Activated naive CD8-positive, alpha-beta T cell treated with anti-CD3 and anti-CD28 coated beads, Interleukin-2, amount 50 U/mL, for 24 hours (primary cell): ENCODE measurements at regions not wholly inside any gene's neighbourhood (a gene's known extent, or its start where the extent isn't known, plus 50 kb on each side); places are given as distances from the start of the nearest gene placed in this dataset.

Experiments
- ATAC-seq: fragments of 150-1000 bp; cut with Tn5 transposase; one replicate; pipeline ENCODE4 v1.10.0; 2021
- DNase-seq: peaks from one replicate; pipeline ENCODE4 v3.0.0; 2021
- H3K27ac Mint-ChIP-seq: one replicate; pipeline ENCODE4 v1.8.0; 2021; ENCODE audit warnings: mild to moderate bottlenecking, mixed read lengths
- H3K27me3 Mint-ChIP-seq: one replicate; pipeline ENCODE4 v1.8.0; 2021; ENCODE audit warnings: mixed read lengths
- H3K36me3 Mint-ChIP-seq: one replicate; pipeline ENCODE4 v1.8.0; 2021; ENCODE audit warnings: low read depth, mixed read lengths
- H3K4me1 Mint-ChIP-seq: one replicate; pipeline ENCODE4 v1.8.0; 2021; ENCODE audit warnings: mixed read lengths
- H3K4me3 Mint-ChIP-seq: one replicate; pipeline ENCODE4 v1.8.0; 2021; ENCODE audit warnings: mild to moderate bottlenecking, moderate library complexity, mixed read lengths
- H3K9me3 Mint-ChIP-seq: one replicate; pipeline ENCODE4 v1.8.0; 2021; ENCODE audit warnings: mixed read lengths

GRCh38 chr3:187995043-187995400 lies 158.9 kb upstream of the LPP start:
- Mint-ChIP-seq H3K27me3 (peaks cover 2% of the 10 kb centered on the region), H3K4me3 (peak overlapping the region; percentile 12), H3K27ac (no peak overlapping the region), H3K9me3 (no peaks in the 10 kb centered on the region), H3K36me3 (no peaks in the 10 kb centered on the region), H3K4me1 (peaks cover 60% of the 10 kb centered on the region)
- ATAC-seq, result no peak
- no peak for DNase-seq

DNA sequence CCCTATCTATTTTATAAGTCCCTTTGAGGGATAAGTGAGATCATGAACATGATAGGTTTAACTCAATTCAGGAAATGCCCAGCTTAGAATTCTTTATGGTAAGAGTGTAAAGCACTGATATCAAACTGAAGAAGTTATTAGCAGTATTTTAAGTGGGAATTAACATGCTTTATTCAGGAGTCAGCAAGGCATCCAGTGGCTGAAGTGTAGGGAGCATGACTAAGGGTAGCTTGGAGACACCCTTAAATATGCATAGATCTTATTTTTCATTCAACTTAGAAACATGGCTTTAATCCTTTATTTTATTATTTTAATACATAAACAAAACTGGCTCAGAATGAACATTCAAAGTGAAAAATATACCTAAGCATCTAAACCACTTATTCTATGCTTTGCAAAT lies 158.3 kb upstream of the LPP start:
- H3K4me3 Mint-ChIP-seq, result no peak overlapping the region
- H3K27ac Mint-ChIP-seq, result no peak overlapping the region

GRCh38 chr3:187996609-187997008 lies 157.3 kb upstream of the LPP start:
- Mint-ChIP-seq H3K4me1 (peaks cover 68% of the 10 kb centered on the region), H3K27ac (no peak overlapping the region), H3K4me3 (no peak overlapping the region), H3K36me3 (no peaks in the 10 kb centered on the region), H3K9me3 (no peaks in the 10 kb centered on the region), H3K27me3 (no peaks in the 10 kb centered on the region)
- ATAC-seq (no peak), DNase-seq (no peak)

More for the DNA sequence above, 158.3 kb upstream of the LPP start:
- peaks cover 63% of the 10 kb centered on the region for H3K4me1 Mint-ChIP-seq
- DNase-seq (no peak), ATAC-seq (no peak)
- H3K27me3 Mint-ChIP-seq, result peaks cover 2% of the 10 kb centered on the region
- no peaks in the 10 kb centered on the region for H3K9me3 Mint-ChIP-seq
- no peaks in the 10 kb centered on the region for H3K36me3 Mint-ChIP-seq

- Mint-ChIP-seq H3K27ac (no peak overlapping the region), H3K27me3 (no peaks in the 10 kb centered on the region), H3K36me3 (no peaks in the 10 kb centered on the region), H3K4me1 (peaks cover 71% of the 10 kb centered on the region), H3K9me3 (no peaks in the 10 kb centered on the region), H3K4me3 (no peak overlapping the region)
- ATAC-seq (no peak), DNase-seq (no peak)
Observed at GRCh38 chr3:187997490-187997889, 156.5 kb upstream of the LPP start.

- Mint-ChIP-seq H3K4me3 (no peak overlapping the region), H3K27me3 (no peaks in the 10 kb centered on the region), H3K9me3 (no peaks in the 10 kb centered on the region), H3K4me1 (peaks cover 65% of the 10 kb centered on the region), H3K36me3 (no peaks in the 10 kb centered on the region), H3K27ac (no peak overlapping the region)
- DNase-seq (no peak), ATAC-seq (no peak)
Observed at GRCh38 chr3:187997946-187998561, 155.9 kb upstream of the LPP start.

- H3K27ac Mint-ChIP-seq, result peak overlapping the region; percentile 27
Observed at GRCh38 chr3:187998611-187999010, 155.3 kb upstream of the LPP start.

GRCh38 chr3:187999821-188000220 lies 154.1 kb upstream of the LPP start:
- Mint-ChIP-seq H3K27ac (peak overlapping the region; percentile 86), H3K9me3 (no peaks in the 10 kb centered on the region), H3K36me3 (no peaks in the 10 kb centered on the region), H3K27me3 (no peaks in the 10 kb centered on the region), H3K4me1 (peaks cover 52% of the 10 kb centered on the region), H3K4me3 (peak overlapping the region; percentile 48)
- ATAC-seq, result peak; percentile 85
- DNase-seq, result peak; percentile 40

More at GRCh38 chr3:187998611-187999010, 155.3 kb upstream of the LPP start:
- DNase-seq, result no peak
- H3K36me3 Mint-ChIP-seq, result no peaks in the 10 kb centered on the region
- H3K9me3 Mint-ChIP-seq, result no peaks in the 10 kb centered on the region
- no peaks in the 10 kb centered on the region for H3K27me3 Mint-ChIP-seq
- no peak overlapping the region for H3K4me3 Mint-ChIP-seq
- H3K4me1 Mint-ChIP-seq, result peaks cover 64% of the 10 kb centered on the region
- ATAC-seq, result no peak

GRCh38 chr3:188000361-188000861 lies 153.5 kb upstream of the LPP start:
- peak overlapping the region; percentile 86 for H3K27ac Mint-ChIP-seq
- ATAC-seq (no peak), DNase-seq (no peak)
- no peaks in the 10 kb centered on the region for H3K36me3 Mint-ChIP-seq
- peak overlapping the region; percentile 48 for H3K4me3 Mint-ChIP-seq
- no peaks in the 10 kb centered on the region for H3K27me3 Mint-ChIP-seq
- H3K4me1 Mint-ChIP-seq, result peaks cover 46% of the 10 kb centered on the region
- no peaks in the 10 kb centered on the region for H3K9me3 Mint-ChIP-seq

DNA sequence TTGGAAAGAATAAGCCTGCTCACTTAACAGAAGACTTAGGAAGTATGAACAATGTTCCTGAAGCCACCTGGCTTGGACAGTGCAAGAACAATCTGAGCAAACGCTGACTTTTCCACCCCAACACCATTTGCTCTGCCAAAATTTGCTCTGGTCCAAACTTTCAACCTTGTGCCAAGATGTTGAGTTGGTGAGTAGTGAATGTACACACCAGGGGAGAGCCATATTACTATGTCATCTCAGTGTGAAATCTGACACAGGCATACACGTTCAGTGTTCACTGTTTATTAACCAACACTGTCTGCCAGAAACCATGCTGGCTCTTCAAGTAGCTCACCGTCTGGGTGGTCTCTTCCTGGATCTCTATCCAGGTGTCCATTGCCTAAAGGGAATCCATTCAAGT lies 152.9 kb upstream of the LPP start:
- Mint-ChIP-seq H3K27me3 (no peaks in the 10 kb centered on the region), H3K9me3 (no peaks in the 10 kb centered on the region), H3K4me3 (no peak overlapping the region), H3K4me1 (peaks cover 40% of the 10 kb centered on the region), H3K36me3 (no peaks in the 10 kb centered on the region), H3K27ac (no peak overlapping the region)
- ATAC-seq (no peak), DNase-seq (no peak)

- Mint-ChIP-seq H3K27me3 (no peaks in the 10 kb centered on the region), H3K27ac (no peak overlapping the region), H3K4me3 (no peak overlapping the region), H3K36me3 (no peaks in the 10 kb centered on the region), H3K4me1 (peaks cover 42% of the 10 kb centered on the region), H3K9me3 (no peaks in the 10 kb centered on the region)
- no peak for DNase-seq
- no peak for ATAC-seq
Observed at GRCh38 chr3:188001926-188002325, 152.0 kb upstream of the LPP start.

- Mint-ChIP-seq H3K27ac (no peak overlapping the region), H3K9me3 (no peaks in the 10 kb centered on the region), H3K36me3 (no peaks in the 10 kb centered on the region), H3K4me1 (peaks cover 46% of the 10 kb centered on the region), H3K27me3 (no peaks in the 10 kb centered on the region), H3K4me3 (no peak overlapping the region)
- no peak for DNase-seq
- no peak for ATAC-seq
Observed at GRCh38 chr3:188002626-188003138, 151.3 kb upstream of the LPP start.

DNA sequence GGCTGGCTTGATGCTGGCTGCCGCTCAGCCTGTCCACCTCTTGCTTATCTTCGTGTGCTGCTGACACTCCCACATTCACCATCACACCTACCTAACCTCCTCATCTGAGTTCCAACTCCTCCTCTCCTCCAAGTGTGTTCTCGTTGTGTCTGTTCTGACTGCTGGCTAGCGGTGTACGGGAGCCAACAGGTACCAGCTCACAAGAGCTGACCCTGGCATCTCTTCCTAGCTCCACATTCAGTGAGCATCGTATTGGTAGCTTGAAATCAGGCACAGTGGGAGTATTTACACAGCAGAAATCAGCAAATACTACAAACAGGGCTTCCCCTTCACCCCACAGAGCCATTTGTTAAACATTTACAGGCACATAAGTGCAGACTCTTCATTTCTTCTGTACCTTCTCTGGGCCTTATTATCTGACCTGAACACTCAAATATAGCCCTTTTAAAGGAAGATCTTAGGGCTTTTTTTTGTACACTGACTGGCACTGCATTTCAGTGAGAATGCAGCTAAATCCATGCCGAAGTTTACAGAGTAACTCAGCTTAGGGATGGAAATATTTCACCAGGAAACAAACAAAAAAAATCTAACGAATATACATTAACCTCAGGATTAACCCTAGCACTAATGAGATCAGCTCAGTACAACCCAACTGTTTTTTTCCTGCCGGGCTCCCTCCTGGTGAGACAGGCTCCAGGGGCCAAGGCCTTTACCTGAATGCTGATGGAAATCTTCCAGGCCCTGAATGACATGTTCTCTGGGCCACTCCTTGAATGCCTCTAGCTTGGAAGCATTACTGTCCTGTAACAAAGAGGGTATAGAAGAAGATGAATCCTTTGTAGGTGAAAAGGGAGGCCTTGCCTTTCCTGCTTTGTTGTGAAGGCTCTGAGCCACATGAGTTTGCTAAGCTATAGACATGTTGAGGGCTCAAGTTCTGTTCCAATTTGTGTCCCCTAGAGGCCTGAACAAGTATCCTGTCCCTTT lies 150.5 kb upstream of the LPP start:
- H3K4me3 Mint-ChIP-seq, result no peak overlapping the region
- H3K36me3 Mint-ChIP-seq, result no peaks in the 10 kb centered on the region
- H3K9me3 Mint-ChIP-seq, result no peaks in the 10 kb centered on the region
- ATAC-seq, result no peak
- no peak overlapping the region for H3K27ac Mint-ChIP-seq
- no peaks in the 10 kb centered on the region for H3K27me3 Mint-ChIP-seq
- H3K4me1 Mint-ChIP-seq, result peaks cover 45% of the 10 kb centered on the region
- DNase-seq, result no peak

DNA sequence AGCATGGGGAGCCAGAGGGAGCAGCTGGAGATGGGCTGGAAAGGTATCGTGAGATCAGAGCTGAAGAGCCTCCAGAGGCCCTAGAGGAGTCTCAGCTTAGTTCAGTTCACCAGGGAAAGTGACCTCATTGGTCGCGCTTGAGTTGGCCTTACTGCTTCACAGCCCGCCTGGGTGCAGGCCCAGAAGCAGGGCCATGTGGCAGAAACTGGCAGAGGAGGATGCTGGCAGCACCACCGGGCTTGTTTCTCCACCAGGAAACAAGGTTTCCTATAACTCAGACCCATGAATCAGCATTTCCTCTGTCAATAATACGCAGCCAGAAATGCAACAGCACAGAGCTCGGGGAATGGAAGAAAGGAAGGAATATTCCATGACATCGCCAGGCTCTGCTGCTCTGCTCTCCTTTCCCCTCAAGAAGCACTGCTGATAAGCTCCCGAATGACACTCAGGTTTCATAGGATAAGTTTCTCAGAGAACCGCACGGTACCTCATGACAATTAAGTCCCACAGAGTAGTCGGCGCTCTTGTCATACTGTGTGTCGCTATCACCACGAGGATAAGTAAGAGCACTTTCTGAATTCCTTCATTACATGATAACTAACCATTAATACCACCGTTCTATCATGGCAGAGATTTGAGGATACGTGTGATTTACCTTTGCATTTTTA lies 147.1 kb upstream of the LPP start:
- H3K27me3 Mint-ChIP-seq, result no peaks in the 10 kb centered on the region
- ATAC-seq (no peak), DNase-seq (no peak)
- H3K4me3 Mint-ChIP-seq, result no peak overlapping the region
- H3K36me3 Mint-ChIP-seq, result no peaks in the 10 kb centered on the region
- peaks cover 17% of the 10 kb centered on the region for H3K4me1 Mint-ChIP-seq
- peaks cover 5% of the 10 kb centered on the region for H3K9me3 Mint-ChIP-seq
- peak overlapping the region; percentile 44 for H3K27ac Mint-ChIP-seq

DNA sequence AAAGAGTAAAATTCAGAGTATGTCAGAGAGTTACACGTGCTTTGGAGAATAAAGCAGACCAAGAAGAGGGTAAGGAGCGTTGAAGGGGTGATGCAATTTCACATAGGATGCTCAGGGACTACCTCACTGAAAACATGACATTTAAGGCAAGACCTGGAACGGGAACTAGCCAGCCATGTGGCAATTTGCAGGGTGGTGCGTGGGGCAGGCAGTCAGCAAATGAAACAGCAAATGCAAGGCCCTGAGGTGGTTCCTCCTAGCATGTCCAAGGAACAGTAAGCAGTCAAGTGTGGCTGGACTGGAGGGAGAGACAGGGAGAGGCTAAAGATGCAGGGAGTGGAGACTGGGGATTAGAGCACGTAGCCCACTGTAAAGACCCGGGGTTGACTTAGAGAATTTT lies 146.1 kb upstream of the LPP start:
- no peak for ATAC-seq
- Mint-ChIP-seq H3K36me3 (no peaks in the 10 kb centered on the region), H3K27ac (no peak overlapping the region), H3K27me3 (no peaks in the 10 kb centered on the region), H3K4me3 (no peak overlapping the region), H3K4me1 (peaks cover 16% of the 10 kb centered on the region), H3K9me3 (peaks cover 5% of the 10 kb centered on the region)
- no peak for DNase-seq
